Fibroblast of lung (primary cell): ENCODE measurements at regions not wholly inside any gene's neighbourhood (a gene's known extent, or its start where the extent isn't known, plus 50 kb on each side); places are given as distances from the start of the nearest gene placed in this dataset.

Experiments used
- CTCF ChIP-seq, 2 donors: IDR thresholded peaks in 1 of 2; conservative IDR thresholded peaks in 1 of 2; 1 replicate in 1 of 2; 2 replicates in 1 of 2; pipeline ENCODE4 v1.5.1; 2011 to 2012; ENCODE audit warnings: low read length in 2 of 2, control low read depth in 1 of 2, inconsistent platforms in 1 of 2, low read depth in 1 of 2, mild to moderate bottlenecking in 1 of 2
- EZH2 ChIP-seq: IDR thresholded peaks from 2 replicates; pipeline ENCODE4 v1.5.1; 2012; ENCODE audit warnings: low read length, control low read depth, mild to moderate bottlenecking; ENCODE audit errors: missing control alignments

DNA sequence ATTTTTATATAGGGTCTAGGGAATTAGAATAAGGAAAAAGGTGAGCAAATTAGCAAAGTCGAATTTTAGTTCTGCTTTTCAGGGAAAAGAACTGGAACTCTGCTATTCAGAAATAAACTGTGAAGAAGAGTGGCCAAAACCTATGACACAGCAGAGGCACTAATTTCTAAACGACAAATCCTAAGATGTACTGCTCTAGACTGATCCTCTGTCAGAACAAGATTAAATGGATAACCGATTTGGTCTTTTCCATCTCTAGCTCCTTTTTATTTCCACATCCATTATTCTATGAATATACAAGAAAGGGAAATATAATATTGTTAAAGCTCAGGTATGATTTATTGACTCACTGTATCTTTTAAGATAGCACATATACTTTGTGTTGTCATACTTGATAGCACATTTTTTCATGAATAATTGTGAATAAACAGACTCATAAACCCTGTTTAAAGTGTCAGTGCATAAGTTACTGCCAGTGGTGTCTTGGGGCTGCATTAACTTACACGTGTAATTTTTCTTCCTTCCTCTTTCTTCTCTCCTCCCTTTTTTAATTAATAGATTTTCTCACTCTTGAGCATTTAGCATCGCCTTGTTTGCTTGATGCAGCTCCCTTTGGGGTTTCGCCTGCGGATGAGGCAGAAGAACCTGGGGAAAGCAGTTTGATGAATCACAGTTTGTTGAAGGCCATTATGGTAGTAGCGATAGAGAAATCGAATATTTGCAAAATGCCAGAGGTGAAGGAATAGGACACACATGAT lies 496.6 kb downstream of the ADGRL2 start:
- TF ChIP-seq CTCF (conservative IDR thresholded peaks at IDR 0.05 in 1 of 2, IDR thresholded peaks at IDR 0.05 in 1 of 2; ENCODE audit: low read depth in 1 of 2, low read length in 2 of 2) (no peak), EZH2 (no peak)
